ENCODE measurements at regions not wholly inside any gene's neighbourhood (a gene's known extent, or its start where the extent isn't known, plus 50 kb on each side); places are given as distances from the start of the nearest gene placed in this dataset.

DNA sequence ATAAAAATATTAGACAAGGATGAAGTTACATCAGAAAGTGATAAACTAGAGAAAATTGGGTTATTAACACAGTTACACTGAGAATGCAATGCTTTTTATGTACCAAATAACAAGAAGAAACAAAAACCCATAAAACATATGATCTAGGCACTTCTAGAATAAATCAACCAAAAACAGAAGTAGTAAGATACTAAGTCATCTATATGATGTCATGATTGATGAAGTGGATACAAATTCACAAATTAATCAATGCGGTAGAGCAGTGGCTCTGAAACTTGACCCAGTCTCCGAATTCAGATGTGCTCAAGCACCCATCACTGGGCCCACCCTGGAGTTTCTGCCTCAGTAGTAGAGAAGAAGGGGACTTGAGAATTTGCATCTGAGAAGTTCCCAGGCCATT, 112.1 kb upstream of the SSTR4 start:
- no peak for DNase-seq

DNA sequence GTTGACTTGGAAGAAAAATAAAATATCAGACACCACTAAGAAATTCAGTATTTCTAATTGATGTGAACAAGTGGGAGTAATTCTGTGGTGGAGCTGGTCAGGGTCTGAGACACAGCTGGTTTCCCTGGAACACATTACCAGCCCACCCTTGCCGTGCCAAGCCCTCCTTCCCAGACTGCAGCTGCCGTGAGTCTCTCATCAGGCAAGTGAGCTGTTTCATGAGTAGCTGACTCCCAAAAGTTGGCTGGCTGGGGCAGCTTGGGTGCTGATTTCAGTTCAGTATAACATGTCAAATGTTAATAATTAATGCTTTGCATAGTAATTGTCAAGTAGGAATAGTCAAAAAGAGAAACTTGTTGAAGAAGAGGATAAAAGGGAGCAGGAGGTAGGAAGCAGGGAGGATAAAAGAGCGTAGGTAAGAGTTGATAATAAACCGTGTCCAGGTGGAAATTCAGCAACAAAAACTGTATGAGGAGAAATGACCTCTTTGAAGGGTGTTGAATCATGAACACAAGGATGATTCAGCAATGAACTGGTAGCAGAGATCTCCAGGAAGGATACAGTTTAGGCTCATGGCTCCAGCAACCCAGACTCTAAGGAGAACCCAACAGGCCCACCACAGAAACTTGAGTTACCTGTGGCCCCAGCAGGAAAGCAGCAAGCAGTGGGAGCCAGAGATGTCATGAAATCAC, 110.9 kb upstream of the SSTR4 start:
- no peak for DNase-seq

DNA sequence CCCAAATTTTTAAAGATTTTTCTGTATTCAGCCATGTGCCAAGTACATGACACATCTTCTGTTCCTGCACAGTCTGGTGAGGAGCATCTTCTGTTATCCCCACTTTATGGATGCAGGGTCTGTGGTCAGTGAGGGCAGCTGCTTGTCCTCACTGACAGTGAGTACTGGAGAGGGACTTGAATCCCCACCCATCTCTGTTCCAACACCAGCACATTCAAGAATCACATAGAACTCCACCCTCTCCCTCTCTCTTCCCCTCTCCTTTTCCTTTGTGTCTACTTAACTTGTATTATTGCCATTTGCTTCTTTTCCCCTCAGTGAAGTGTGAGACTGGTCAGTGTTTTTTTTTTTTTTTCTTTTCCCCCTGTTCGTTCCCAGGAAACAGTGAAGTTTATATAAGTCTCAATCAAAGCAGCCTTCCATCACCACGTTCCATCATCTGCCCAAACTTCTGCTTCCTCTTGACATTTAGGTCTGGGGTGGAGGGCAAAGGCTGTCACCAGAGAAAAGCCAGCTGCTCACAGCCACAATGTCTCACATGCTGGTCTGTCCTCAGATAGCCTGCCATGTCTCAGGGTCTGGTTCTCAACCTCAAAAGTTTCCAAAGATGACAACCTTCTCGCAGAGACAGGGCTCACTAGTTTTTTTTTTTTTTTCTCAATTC, 110.0 kb upstream of the SSTR4 start:
- DNase-seq: no peak

DNA sequence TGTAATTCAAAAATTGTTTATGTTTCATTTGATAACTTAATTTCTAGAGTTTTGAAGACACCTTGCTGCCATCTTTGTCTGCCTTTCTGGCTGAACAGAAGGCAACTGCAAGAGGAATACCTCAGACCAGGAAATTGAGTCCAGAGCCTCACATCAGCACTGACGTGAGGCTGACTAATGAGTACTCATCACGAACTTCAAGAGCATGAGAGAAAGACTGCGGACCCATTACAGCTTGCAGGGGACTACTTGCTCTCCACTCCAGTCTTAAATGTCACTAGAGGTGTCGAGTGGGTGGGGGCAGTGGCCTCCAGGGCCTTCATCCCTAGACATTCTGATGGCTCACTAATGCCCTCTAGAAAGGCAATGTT, 109.5 kb upstream of the SSTR4 start:
- no peak for DNase-seq

- no peak for DNase-seq
Measured at GRCh38 chr20:22927537-22927936, 107.6 kb upstream of the SSTR4 start.

GRCh38 chr20:22928679-22929078, 106.4 kb upstream of the SSTR4 start:
- no peak for DNase-seq

DNA sequence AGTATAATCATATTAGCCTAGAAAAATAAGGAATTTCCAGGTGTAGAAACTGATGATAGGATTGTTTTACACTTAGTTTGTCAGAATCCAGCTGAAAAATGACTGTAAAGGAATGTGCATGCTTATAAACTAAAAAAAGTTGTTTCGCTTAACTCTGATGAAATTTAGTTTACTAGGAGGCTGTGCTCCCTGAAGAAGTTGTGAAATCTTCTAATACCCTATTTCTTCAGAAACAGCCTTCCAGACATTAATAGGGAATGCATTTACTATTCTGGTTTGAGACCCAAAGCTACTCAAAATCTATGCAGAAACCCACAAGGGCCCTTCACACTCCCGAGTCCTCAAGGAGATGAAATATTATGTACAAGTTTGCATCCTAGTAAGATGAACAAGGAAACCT, 105.5 kb upstream of the SSTR4 start:
- no peak for DNase-seq

DNA sequence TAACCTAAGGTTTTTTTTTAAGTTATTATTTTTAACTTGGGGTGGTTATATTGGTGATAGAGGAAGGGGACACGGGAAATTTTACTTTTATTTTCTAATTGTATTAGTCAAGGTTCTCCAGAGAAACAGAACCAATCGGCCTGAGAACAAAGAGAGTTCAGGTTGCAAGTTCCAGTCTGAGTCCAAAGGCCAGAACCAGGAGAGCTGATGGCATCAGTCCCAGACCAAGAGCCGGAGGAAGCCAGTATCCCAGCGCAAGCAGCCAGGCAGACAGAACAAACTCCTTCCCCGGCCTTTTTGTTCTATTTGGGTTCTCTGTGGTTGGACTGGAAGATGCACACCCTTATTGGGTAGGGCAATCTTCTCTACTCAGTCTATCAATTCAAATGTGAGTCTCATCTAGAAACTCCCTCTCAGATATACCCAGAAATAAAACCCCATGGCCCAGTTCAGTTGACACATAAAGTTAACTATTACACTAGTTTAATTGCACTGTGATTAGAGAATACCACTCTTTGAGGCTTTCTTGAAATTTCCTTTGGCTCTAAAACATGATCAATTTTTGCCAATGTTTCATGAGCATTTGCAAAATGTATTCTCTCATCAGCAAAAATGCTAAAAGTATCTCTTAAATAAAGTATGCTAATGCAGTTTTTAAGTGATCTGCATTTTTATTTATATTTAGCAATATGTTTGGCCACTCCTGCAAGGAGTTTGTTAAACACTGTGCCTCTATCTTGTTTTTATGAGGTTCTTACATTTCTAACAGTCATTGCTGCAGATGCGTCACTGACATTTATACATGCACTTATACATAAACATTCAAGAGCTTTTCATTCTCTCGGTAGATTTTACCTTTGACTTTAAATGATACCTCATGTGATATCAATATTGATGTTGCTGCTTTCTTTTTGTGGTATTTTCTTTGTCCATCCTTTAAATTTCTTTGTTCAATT, 103.2 kb upstream of the SSTR4 start:
- no peak for DNase-seq

DNA sequence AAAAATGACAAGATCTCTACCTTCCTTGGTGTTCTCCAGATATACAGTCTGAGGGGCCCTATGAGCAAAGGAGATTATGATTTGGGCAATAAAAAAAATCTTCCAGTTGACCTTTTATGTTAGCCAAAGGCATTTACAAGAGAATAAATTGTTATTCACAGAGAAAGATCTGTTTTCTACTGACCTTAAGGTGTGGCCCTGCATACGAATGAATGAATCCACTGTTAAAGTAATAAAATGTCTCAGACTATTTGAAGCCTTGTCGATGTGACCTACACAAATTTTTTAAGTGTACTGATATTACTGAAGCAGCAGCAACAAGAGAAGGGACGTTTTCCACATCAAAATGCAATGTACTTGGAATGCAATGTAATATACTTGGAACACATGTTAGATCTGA, 95.9 kb upstream of the SSTR4 start:
- no peak for DNase-seq

GRCh38 chr20:22940350-22940749, 94.8 kb upstream of the SSTR4 start:
- no peak for DNase-seq

- no peak for DNase-seq
Measured at GRCh38 chr20:22941550-22941949, 93.6 kb upstream of the SSTR4 start.

- no peak for DNase-seq
Measured at GRCh38 chr20:22942742-22943141, 92.4 kb upstream of the SSTR4 start.

DNA sequence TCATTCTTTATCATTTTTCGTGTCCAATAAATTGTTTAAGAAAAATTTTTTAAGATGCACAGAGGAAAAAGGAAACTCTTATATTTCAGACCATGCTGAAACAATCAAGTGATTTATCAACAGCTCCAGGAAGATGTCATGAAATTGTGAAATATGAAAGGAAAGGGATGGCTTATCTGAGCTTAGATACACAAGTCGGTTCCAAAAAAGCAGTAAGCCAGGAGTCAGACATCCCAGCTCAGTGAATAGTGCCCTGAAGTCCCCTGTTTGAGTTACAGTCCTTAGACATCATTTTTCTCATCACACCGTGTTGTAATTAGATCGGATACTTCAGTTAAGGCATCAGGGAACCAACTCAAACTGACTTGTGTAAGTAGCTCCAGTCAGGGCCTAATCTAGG, 91.0 kb upstream of the SSTR4 start:
- DNase-seq: no peak

DNA sequence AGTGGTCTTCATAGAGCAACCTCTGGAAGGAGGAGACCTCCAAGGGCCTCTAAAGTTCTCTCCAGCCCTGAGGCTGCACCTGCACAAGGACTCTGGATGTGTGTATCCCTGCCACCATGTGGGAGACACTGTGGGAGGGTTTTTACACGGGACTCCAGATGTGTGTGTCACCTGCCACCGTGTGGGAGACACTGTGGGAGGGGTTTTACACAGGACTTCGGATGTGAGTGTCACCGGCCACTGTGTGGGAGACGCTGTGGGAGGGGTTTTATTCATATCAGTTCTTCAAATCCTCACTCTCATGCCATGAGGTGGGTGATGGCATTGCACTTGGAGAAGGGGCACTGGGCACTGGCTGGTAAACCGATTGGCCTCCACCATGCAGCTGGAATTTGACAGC, 90.2 kb upstream of the SSTR4 start:
- DNase-seq: no peak

DNA sequence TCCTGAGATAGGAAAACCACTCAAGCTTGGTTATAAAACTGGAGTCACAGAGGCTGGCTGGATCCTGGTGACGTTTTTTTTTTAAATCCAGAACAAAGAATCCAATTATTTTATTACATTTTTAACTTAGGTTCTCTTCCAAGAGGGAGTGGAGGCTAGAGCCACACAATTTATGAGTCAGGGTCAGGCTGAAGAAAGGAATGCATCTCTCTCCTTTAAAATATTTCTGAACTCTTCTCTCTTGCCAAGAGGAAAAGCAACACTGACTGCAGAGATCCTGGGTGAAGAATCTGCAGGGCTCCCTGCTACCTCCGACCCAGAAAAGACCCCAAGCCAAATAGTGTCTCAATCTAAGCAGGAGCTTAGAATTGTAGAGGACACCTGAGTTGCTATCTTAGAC, 88.5 kb upstream of the SSTR4 start:
- DNase-seq: no peak

DNA sequence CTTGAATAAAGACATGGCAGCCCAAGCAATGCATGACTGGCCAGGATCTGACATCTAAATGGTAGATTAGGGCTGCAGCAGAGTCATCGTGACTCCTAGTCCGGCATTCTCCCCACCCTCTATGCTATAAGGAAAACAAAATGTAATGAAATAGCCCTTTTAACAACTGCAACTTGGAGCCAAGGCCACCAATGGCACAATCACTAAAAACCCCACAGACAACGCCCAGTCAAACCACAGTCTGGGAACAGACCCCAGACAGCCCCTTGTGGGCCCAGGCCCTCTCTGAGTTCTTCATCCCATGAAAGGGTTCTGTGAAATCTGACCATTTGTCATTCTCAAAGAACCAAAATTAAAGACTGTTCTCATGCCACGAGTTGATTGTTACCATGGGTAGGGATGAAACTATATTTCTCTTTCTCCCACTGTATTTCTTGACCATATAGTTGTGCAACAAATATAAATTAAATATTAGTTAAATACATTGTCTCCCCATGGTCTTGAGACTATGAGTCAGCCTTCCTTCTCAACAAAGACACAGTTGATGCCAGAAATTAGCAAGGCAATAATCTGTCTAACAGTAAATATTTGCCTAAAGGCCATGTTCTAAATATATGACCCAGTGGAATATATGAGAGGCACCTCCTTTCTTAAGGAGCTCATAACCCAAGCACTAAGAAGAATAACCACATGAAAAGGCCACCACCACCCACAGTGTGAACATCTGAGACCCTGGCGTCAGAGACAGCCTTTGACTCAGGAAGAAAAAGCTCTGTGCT, 85.6 kb upstream of the SSTR4 start:
- no peak for DNase-seq

DNA sequence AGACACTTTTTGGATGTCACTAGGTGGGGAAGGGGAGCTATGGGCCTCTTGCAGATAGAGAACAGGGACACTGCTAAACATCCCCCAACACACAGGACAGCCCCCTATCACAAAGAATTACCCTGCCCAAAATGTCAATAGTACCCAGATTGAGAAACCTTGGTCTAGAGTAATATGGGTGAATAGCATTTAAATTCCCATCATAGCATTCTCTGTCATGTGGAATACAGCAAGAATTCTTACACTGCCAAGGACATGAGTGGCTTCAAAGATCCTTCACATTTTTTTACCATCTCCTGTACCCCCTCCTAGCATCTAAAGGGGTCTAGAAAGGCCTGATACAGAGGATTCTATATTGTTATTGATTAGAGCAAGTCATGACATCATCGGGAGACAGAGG, 83.1 kb upstream of the SSTR4 start:
- DNase-seq: no peak

DNA sequence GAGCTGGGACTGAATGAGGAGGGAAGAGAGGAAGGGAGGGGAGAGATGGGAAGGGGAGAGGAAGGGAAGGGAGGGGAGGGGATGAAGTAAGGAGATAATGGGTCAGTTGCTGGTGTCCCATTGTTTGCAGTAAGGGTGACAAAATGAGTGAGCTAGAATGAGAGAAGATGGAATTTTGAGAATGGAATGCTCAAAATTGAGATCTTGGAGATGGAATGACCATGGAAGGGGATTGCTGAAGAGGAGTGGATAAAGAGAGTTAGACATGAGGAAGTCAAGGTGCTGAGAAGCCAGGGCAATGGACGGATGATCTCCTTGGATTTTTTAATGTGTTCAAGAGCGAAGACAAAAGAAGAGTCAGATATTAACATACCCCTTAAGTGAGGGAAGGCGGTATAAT, 80.5 kb upstream of the SSTR4 start:
- DNase-seq: no peak

GRCh38 chr20:22958390-22958789, 76.7 kb upstream of the SSTR4 start:
- no peak for DNase-seq

- no peak for DNase-seq
Measured at GRCh38 chr20:22962567-22963439, 72.3 kb upstream of the SSTR4 start.

DNA sequence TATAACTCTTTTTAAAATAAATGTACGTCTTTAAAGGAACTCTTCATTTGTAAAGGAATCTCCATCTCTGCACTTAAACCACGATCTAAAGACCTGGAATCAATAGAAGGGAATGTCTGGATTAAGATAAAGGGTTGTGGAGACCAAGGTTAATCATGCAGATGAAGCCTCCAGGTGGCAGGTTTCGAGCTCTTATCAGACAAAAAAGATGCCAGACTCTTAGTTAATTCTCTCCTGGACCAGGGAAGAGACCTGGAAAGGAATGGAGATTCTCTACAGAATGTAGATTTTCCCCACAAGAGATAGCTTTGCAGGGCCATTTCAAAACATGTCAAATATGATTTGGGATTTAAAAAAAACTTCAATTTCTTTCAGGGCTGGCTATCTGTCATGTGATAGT, 71.5 kb upstream of the SSTR4 start:
- DNase-seq: no peak

All from NCI-H526 treated with DMSO at 0.1 percent for 48 hours (cell line).